NCI-H345 treated with DMSO at 0.1 percent for 48 hours (cell line): ENCODE measurements at regions not wholly inside any gene's neighbourhood (a gene's known extent, or its start where the extent isn't known, plus 50 kb on each side); places are given as distances from the start of the nearest gene placed in this dataset.
"Not testable (repeated sequence)": the region's sequence is repeated elsewhere in the genome, so short reads cannot be mapped to it uniquely, and the experiment has no call there.

ENCODE experiments used
- DNase-seq: peaks from one replicate; lab custom pipeline; 2025; ENCODE audit not compliant: unreplicated experiment; lab: John Stamatoyannopoulos, UW

- DNase-seq: no peak
Observed at GRCh38 chr5:136924490-136924889, 559.1 kb upstream of the TRPC7 start.

DNA sequence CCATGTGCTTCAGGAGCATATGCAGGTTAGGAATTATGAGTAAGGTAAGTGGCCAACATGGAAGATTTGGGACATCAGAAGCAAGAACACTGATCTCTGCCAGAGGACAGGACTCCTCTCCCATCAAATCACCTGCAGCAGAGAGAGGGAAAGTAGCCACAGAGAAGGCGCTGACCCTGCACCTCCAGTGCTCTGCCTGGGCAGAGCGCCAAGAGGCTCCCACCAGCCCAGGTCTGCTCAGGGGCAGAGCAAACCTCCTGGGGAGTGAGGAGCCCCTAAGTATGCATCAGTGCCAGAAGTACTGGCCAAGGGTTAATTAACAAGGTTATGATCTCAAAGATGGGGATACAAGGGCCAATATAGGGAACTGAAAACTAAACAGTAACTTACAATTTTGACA is 545.3 kb upstream of the TRPC7 start:
- no peak for DNase-seq

DNA sequence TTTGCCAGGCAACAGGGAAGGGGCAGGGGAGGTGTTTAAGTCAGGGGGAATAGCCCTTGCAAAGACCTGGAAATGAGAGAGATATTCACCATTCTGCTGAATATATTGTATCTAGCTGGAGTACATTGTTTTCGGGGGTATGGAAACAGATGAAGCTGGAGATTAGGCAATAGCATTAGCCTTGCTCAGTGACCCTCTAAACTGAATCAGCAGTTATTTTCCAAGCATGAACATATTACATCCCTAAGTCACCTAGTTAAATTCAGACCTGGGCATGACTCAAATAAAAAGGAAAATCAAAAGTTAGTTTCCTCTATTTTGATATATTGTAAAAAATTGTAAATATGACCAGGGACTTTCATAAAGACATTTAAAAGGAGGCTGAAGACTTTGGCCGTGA is 544.6 kb upstream of the TRPC7 start:
- no peak for DNase-seq

DNA sequence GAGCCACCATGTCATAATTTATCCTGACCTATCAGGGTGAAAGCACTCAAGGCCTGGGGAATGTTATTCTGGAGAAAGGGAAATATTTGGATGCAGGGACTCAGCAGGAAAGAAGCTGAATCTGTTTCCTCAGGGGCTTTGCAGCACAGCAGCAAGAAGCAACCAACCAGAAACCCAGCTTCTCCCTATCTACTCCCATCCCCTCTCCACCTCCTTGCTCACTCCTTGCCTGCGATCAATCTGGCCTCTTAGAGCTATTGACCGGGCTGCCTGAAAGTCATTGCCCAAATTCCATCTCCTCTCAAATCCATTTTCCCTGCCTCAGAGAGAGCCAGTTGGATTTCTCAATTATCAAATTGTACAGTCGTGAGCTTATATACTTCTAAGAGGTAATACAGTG is 542.0 kb upstream of the TRPC7 start:
- no peak for DNase-seq

DNA sequence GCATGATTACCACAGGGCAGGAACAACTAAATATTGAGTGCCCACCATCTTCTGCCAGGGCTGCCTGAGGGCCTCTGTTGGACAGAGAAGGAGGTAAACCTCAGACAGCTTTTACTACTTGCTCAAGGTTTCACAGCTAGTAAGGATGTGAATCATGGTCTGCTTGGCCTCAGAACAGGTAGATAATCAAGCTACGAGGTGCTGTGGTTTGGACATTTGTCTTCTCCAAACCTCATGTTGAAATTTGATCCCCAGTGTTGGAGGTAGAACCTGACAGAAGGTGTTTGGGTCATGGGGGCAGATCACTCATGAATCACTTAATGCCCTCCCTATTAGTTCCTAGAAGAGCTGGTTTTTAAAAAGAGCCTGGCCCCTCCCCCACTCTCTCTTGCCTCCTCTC is 541.2 kb upstream of the TRPC7 start:
- DNase-seq: no peak

GRCh38 chr5:136905571-136905970 is 540.2 kb upstream of the TRPC7 start:
- DNase-seq: no peak

- DNase-seq: no peak
Observed at GRCh38 chr5:136894070-136894469, 528.7 kb upstream of the TRPC7 start.

DNA sequence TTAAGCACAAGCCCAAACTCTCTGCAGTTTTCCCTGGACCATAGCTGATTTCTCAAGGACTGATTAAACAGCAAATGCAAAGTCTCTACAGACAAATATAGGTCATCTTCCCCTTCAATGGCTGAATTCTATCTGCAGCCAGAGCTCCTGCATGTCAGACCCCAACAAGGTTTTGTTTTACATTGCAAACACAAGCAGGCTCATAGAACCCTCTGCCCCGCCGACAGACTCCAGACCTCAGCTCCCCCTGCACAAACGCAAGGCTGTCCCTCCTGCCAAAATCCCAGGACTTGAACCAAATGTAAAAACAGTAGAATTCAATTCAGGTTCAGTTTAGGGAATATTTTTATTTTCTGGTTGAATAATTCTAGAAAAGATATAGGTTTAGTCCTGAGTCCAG is 526.7 kb upstream of the TRPC7 start:
- DNase-seq: no peak

- peak; percentile 28 for DNase-seq
Observed at GRCh38 chr5:136891175-136891972, 526.0 kb upstream of the TRPC7 start.

GRCh38 chr5:136890431-136891148 is 525.2 kb upstream of the TRPC7 start:
- DNase-seq: no peak

DNA sequence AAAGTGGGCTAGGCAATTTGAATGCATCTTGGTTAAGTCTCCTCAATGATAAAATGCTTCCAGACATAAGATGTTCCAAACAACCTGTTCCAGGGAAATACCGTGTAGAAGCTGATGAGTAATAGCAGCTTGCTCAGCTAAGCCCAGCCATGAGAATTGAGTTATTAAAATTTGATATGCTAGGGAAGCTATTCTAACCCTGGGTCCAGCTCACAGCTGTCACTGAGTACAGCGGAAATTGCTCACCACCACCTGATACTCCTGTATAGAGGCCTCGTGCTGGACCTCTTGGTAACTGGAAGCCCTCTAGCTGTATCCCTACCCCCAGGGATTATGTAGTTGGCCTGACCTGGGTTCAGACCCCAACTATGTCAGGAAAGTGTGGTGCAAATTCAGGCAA is 521.3 kb upstream of the TRPC7 start:
- no peak for DNase-seq

DNA sequence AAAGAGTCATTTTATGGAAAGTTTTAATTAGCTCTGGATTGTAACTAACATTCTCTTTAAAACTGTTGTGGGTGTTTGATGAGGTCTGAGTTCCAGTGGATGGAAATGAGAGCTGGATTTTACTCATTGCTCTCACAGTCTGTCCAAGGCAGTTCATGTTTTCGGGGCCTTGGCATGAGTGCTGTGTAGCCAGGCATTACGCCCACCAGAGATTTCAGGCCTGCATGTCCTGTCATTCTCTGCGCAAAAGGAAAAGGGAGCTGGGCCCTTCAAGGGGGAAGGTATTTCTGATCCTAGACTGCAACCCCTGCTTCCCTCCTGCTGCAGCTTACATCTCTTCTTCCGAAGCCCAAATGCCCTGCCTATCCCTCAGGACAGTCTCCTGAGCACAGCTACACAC is 499.6 kb upstream of the TRPC7 start:
- no peak for DNase-seq

DNA sequence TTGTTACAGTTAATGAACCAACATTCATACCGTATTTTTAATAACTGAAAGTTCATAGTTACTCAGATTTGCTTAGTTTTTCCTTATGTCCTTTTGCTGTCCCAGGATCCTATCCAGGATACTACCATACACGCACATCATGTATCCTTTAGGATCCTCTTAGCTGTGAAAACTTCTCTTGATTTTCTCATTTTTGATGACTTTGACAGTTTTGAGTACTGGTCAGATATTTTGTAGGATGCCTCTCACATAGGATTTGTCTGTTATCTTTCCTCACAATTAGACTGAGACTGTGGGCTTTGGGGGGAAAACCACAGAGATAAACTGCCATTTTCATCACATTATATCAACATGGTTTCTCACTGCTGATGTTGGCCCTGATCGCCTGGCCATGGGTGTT is 491.3 kb upstream of the TRPC7 start:
- no peak for DNase-seq

DNA sequence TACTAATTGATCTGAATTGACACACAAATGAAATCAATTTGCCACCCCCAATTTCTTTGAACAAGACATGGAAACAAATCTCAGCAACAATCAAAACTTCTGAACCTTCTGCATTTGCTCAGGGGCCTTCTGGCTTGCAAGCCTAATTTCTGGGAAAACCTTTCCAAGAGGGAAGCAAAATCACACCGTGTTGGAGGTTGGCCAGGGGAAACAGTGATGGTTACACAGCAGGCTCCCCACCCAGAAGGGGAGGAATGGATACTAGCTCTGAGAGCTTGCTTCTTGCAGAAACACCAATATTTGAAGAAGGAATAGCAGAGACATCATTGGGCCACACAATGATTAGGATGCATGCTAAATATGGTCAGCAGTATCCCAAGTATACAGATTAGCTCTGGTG is 488.6 kb upstream of the TRPC7 start:
- DNase-seq: no peak

DNA sequence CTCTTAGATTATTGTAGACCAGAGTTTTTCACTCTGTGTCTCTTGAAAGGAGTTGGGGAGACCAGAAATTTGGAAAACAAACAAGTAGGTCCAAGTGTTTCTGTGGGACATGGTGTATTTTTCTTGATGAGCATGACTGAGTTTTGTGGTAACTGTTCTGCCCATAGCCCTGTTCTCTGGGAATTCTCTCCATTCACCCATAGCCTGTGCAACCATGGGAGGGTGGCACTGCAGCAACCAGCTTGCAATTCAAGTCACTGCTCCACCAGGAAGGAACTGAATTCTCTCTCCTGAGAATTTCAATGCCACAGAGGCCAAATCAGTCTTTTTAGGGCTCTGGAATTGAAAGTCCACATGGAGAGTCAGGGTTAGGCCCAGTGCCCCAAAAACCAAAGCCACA is 475.3 kb upstream of the TRPC7 start:
- DNase-seq: no peak

DNA sequence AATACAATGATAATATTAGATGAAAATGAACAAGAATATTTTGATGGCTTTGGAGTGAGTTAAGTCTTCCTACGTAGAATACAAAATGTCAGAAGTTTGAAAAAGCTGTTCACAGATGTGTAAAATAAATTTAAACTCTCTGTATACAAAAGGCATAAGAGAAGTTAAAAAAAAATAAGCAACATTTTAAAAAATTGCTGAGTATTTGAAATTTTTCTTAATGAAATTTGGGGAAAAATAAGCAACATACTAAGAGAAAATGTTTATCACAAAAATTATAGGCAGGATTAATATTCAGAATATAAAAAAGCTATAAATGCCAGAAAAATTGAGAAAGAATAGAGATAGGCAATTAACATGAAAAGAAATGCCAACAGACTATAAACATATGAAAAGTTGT is 470.7 kb upstream of the TRPC7 start:
- DNase-seq: no peak

GRCh38 chr5:136820848-136821247 is 455.5 kb upstream of the TRPC7 start:
- no peak for DNase-seq

GRCh38 chr5:136819526-136820302 is 454.4 kb upstream of the TRPC7 start:
- no peak for DNase-seq

- DNase-seq: no peak
Observed at GRCh38 chr5:136816327-136816726, 451.0 kb upstream of the TRPC7 start.

GRCh38 chr5:136814619-136815378 is 449.5 kb upstream of the TRPC7 start:
- DNase-seq: no peak

- not testable (repeated sequence) for DNase-seq
Observed at GRCh38 chr5:136812270-136812669, 446.9 kb upstream of the TRPC7 start.
